Endothelial cell of umbilical vein (primary cell): ENCODE measurements at regions not wholly inside any gene's neighbourhood (a gene's known extent, or its start where the extent isn't known, plus 50 kb on each side); places are given as distances from the start of the nearest gene placed in this dataset.

ENCODE experiments used
- EZH2 ChIP-seq: IDR thresholded peaks from 2 replicates; pipeline ENCODE4 v1.6.1; 2012; ENCODE audit warnings: borderline replicate concordance, low read depth, mild to moderate bottlenecking, moderate library complexity, low read length, inconsistent platforms; ENCODE audit not compliant: severe bottlenecking
- GATA2 ChIP-seq: IDR thresholded peaks from 2 replicates; pipeline ENCODE4 v1.7.0; 2011; ENCODE audit warnings: low read depth, mild to moderate bottlenecking, moderate library complexity, mixed read lengths, low read length; ENCODE audit not compliant: insufficient read length, insufficient read depth
- MAX ChIP-seq: IDR thresholded peaks from 2 replicates; pipeline ENCODE4 v1.6.1; 2011; ENCODE audit not compliant: insufficient read depth, insufficient read length
- POLR2A ChIP-seq: IDR thresholded peaks from 2 replicates; pipeline ENCODE4 v1.6.1; 2012; ENCODE audit warnings: low read depth, mild to moderate bottlenecking, control low read depth, low read length
- POLR2AphosphoS5 ChIP-seq: IDR thresholded peaks from 2 replicates; pipeline ENCODE4 v1.6.1; 2012; ENCODE audit warnings: low read depth, mild to moderate bottlenecking, control low read depth, low read length, moderate library complexity; ENCODE audit not compliant: insufficient read depth
- TF ChIP-seq, protein P1 (sequence below), 2 donors: IDR thresholded peaks; 1 replicate in 1 of 2; 2 replicates in 1 of 2; pipeline ENCODE4 v1.5.1; 2011; ENCODE audit warnings: low read length in 2 of 2, mild to moderate bottlenecking in 2 of 2, moderate library complexity in 2 of 2, control low read depth in 1 of 2, inconsistent platforms in 1 of 2, low read depth in 1 of 2; ENCODE audit not compliant: insufficient read depth in 1 of 2; ENCODE audit errors: extremely low read depth in 1 of 2

DNA sequence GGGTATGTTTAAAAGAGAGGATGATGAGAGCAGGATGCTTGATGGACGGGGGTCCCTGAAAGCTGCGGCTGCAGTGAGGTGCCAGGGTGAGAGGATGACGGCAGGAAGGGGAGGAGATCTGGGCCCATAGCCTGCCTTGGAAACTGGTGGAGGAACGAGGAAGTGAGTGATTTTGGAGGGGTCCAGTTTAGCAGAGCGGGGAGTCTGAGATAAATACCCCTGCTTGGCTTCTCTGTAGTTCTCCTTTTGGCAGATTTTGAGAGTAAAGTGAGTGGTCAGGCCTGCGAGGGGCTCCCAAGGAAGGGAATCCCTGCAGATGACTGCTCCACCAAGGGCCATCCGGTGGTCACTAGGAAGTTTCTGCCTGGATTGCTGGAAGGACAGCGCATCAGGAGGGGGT, 98.5 kb upstream of the PTCH1 start:
- TF ChIP-seq MAX (no peak), EZH2 (no peak), POLR2A (no peak), GATA2 (no peak), POLR2AphosphoS5 (no peak)
- TF ChIP-seq, protein P1, sequence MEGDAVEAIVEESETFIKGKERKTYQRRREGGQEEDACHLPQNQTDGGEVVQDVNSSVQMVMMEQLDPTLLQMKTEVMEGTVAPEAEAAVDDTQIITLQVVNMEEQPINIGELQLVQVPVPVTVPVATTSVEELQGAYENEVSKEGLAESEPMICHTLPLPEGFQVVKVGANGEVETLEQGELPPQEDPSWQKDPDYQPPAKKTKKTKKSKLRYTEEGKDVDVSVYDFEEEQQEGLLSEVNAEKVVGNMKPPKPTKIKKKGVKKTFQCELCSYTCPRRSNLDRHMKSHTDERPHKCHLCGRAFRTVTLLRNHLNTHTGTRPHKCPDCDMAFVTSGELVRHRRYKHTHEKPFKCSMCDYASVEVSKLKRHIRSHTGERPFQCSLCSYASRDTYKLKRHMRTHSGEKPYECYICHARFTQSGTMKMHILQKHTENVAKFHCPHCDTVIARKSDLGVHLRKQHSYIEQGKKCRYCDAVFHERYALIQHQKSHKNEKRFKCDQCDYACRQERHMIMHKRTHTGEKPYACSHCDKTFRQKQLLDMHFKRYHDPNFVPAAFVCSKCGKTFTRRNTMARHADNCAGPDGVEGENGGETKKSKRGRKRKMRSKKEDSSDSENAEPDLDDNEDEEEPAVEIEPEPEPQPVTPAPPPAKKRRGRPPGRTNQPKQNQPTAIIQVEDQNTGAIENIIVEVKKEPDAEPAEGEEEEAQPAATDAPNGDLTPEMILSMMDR (IDR thresholded peaks at IDR 0.05; ENCODE audit: extremely low read depth in 1 of 2, insufficient read depth in 1 of 2, low read depth in 1 of 2, low read length in 2 of 2) = no peak
